HFFc6 (cell line): ENCODE measurements at regions not wholly inside any gene's neighbourhood (a gene's known extent, or its start where the extent isn't known, plus 50 kb on each side); places are given as distances from the start of the nearest gene placed in this dataset.

Experiments
- DNase-seq: peaks from one replicate; pipeline ENCODE4 v3.0.0-alpha.2; 2018
- H3K27ac Mint-ChIP-seq: 2 replicates; pipeline ENCODE4 v1.8.0; 2020; ENCODE audit warnings: mild to moderate bottlenecking, mixed read lengths
- H3K27me3 Mint-ChIP-seq: 2 replicates; pipeline ENCODE4 v1.8.0; 2021; ENCODE audit warnings: mild to moderate bottlenecking, moderate library complexity, mixed read lengths; ENCODE audit not compliant: insufficient read depth
- H3K36me3 Mint-ChIP-seq: 2 replicates; pipeline ENCODE4 v1.8.0; 2021; ENCODE audit warnings: low read depth, mixed read lengths
- H3K4me1 Mint-ChIP-seq: 2 replicates; pipeline ENCODE4 v1.8.0; 2020; ENCODE audit warnings: low read depth, mixed read lengths
- H3K4me3 Mint-ChIP-seq: 2 replicates; pipeline ENCODE4 v1.8.0; 2020; ENCODE audit warnings: mild to moderate bottlenecking, moderate library complexity, mixed read lengths
- H3K9me3 Mint-ChIP-seq: 2 replicates; pipeline ENCODE4 v1.8.0; 2020; ENCODE audit warnings: mild to moderate bottlenecking, mixed read lengths
- CTCF ChIP-seq: fragments of 200-600 bp; sonication (generic); IDR thresholded peaks from 2 replicates; pipeline ENCODE4 v1.5.0; 2021; ENCODE audit warnings: antibody characterized with exemption, mild to moderate bottlenecking

GRCh38 chr6:133173276-133173675 lies 67.9 kb upstream of the EYA4 start:
- H3K27ac Mint-ChIP-seq: no peak overlapping the region
- no peaks in the 10 kb centered on the region for H3K36me3 Mint-ChIP-seq
- no peak overlapping the region for H3K4me3 Mint-ChIP-seq
- no peak for TF ChIP-seq CTCF
- H3K9me3 Mint-ChIP-seq: peaks cover 9% of the 10 kb centered on the region
- no peak for DNase-seq
- H3K4me1 Mint-ChIP-seq: no peaks in the 10 kb centered on the region
- no peaks in the 10 kb centered on the region for H3K27me3 Mint-ChIP-seq

DNA sequence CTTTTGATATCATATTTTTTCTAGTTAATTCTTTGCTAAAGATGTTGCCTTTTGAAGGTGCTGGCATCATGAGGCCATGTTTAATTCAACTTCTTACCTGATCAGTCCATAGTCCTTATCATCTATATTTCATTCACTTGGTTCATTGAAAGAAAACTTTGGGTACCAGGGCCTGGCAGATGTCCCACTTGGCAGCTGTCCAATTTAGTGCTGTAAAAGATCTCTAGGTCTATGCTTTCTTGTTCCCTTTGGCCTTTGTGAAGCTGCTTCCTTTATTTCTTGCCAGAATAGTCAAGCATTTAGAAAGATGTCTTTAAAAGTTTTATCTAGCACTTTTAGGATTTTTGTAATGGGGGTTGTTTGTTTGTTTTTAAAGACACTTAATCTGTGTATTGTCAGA lies 61.7 kb upstream of the EYA4 start:
- no peak for DNase-seq
- TF ChIP-seq CTCF: no peak
- Mint-ChIP-seq H3K9me3 (no peaks in the 10 kb centered on the region; the same call in 1 of the 2 replicates), H3K4me1 (no peaks in the 10 kb centered on the region), H3K27ac (no peak overlapping the region), H3K27me3 (no peaks in the 10 kb centered on the region), H3K36me3 (no peaks in the 10 kb centered on the region), H3K4me3 (no peak overlapping the region)

DNA sequence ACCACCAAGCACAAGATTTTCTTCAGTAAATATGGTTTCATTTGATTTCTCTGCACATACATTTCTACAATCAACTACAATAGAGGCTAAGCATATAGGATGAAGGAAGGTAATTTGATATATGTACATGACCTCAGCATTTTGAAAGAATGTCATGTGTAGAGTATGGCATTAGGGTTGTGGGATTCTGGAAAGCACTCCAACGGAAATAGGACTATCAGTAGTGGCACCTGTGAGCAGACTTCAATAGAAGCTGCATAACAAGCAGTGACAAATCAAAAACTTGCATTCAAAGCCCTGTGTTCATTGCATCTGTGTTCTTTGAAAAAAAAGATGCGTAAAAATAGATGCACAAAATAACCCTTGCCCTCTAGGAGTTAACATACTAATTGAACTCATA lies 57.5 kb upstream of the EYA4 start:
- Mint-ChIP-seq H3K4me1 (no peaks in the 10 kb centered on the region), H3K27ac (no peak overlapping the region), H3K36me3 (no peaks in the 10 kb centered on the region), H3K9me3 (no peaks in the 10 kb centered on the region), H3K4me3 (no peak overlapping the region), H3K27me3 (no peaks in the 10 kb centered on the region; the same call in 1 of the 2 replicates)
- no peak for DNase-seq
- TF ChIP-seq CTCF: no peak

DNA sequence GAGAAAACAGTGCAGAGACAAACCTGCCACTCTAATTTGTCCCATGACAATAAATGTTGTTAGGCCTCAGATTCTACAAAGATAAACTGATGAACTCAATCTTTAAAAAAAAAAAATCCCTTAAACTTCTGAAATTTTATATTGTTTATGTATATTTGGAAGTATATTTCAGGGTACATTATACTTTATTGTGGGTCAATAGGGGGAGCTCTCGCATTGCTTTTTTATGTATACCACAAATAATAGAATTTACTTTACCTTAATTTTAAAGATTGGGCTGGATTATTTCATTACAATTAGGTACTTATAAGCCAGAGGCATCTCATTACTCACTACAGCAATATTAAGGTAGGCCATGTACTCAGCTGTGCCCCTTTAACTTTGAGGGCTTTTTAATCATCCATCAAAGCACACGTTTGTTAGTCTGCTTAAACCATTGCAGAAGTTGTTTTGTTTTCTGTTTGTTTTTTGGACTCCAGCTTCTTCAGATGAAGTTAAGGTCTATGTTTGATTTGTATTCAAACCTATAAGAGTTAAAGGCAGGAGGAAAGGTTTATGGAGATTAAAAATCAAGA lies 56.3 kb upstream of the EYA4 start:
- Mint-ChIP-seq H3K27me3 (no peaks in the 10 kb centered on the region; the same call in 1 of the 2 replicates), H3K4me1 (no peaks in the 10 kb centered on the region), H3K36me3 (no peaks in the 10 kb centered on the region), H3K4me3 (no peak overlapping the region), H3K27ac (no peak overlapping the region), H3K9me3 (no peaks in the 10 kb centered on the region)
- DNase-seq: no peak
- peak; percentile 83 for TF ChIP-seq CTCF

- TF ChIP-seq CTCF: no peak
- no peaks in the 10 kb centered on the region for H3K9me3 Mint-ChIP-seq
- no peak for DNase-seq
- no peaks in the 10 kb centered on the region for H3K36me3 Mint-ChIP-seq
- H3K4me3 Mint-ChIP-seq: no peak overlapping the region
- no peaks in the 10 kb centered on the region for H3K4me1 Mint-ChIP-seq
- no peaks in the 10 kb centered on the region; the same call in 1 of the 2 replicates for H3K27me3 Mint-ChIP-seq
- no peak overlapping the region for H3K27ac Mint-ChIP-seq
Measured at GRCh38 chr6:133185731-133186130, 55.4 kb upstream of the EYA4 start.

DNA sequence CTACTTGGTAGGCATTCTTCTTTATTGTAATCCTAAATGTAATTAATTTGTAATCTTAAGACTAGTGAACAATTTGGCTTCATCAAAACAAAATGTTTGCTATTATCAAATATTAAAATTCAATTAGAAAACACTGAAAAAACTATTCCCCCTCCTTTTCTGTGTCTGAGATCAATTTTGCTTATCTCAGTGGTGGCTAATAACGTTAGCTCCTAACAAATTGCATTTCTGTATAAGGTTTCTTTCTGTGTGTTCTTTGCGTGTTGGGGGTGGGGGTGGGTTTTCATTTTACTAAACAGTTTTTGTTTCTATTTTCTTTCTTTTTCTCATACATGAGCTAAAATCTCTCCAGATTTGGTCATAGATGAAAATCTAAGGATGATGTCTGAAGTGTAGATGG lies 54.0 kb upstream of the EYA4 start:
- TF ChIP-seq CTCF: no peak
- no peak for DNase-seq
- H3K27me3 Mint-ChIP-seq: no peaks in the 10 kb centered on the region; the same call in 1 of the 2 replicates
- H3K9me3 Mint-ChIP-seq: no peaks in the 10 kb centered on the region
- H3K4me1 Mint-ChIP-seq: no peaks in the 10 kb centered on the region
- H3K4me3 Mint-ChIP-seq: no peak overlapping the region
- no peak overlapping the region for H3K27ac Mint-ChIP-seq
- H3K36me3 Mint-ChIP-seq: no peaks in the 10 kb centered on the region
